ENCODE measurements at regions not wholly inside any gene's neighbourhood (a gene's known extent, or its start where the extent isn't known, plus 50 kb on each side); places are given as distances from the start of the nearest gene placed in this dataset.
"Not testable (repeated sequence)": the region's sequence is repeated elsewhere in the genome, so short reads cannot be mapped to it uniquely, and the experiment has no call there.

DNA sequence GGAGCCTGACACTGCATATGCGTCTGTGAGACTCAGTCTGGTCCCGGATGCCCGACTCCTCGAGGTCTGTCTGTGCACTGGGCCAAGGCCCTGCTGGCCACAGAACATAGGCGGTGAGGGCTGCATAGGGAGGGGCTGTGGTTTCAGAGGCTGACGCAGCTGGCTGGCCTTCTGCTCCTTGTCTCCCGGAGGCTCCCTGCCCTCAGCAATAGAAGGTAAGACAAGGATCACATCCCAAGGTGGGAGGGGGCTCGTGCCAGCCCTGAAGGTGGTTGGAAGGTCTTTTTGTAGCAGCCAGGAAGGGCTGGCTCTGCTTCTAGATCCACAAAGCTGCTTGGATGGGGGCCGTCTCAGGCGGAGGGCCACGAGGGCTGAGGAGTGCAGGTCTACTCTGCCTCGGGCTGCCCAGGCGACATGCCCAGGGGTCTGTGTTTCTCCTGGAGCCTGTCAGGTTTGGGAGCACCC is 239.8 kb upstream of the SULF2 start:
- no peaks in the 10 kb centered on the region for H3K27me3 ChIP-seq (ENCODE audit: insufficient read depth, poor library complexity, severe bottlenecking)
- TF ChIP-seq, protein P1, sequence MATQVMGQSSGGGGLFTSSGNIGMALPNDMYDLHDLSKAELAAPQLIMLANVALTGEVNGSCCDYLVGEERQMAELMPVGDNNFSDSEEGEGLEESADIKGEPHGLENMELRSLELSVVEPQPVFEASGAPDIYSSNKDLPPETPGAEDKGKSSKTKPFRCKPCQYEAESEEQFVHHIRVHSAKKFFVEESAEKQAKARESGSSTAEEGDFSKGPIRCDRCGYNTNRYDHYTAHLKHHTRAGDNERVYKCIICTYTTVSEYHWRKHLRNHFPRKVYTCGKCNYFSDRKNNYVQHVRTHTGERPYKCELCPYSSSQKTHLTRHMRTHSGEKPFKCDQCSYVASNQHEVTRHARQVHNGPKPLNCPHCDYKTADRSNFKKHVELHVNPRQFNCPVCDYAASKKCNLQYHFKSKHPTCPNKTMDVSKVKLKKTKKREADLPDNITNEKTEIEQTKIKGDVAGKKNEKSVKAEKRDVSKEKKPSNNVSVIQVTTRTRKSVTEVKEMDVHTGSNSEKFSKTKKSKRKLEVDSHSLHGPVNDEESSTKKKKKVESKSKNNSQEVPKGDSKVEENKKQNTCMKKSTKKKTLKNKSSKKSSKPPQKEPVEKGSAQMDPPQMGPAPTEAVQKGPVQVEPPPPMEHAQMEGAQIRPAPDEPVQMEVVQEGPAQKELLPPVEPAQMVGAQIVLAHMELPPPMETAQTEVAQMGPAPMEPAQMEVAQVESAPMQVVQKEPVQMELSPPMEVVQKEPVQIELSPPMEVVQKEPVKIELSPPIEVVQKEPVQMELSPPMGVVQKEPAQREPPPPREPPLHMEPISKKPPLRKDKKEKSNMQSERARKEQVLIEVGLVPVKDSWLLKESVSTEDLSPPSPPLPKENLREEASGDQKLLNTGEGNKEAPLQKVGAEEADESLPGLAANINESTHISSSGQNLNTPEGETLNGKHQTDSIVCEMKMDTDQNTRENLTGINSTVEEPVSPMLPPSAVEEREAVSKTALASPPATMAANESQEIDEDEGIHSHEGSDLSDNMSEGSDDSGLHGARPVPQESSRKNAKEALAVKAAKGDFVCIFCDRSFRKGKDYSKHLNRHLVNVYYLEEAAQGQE (IDR thresholded peaks at IDR 0.05; ENCODE audit: insufficient replicate concordance, low read depth) = no peak
- TF ChIP-seq POLR2AphosphoS5 (IDR thresholded peaks at IDR 0.05; ENCODE audit: low read depth) = no peak
- TF ChIP-seq, protein P2, sequence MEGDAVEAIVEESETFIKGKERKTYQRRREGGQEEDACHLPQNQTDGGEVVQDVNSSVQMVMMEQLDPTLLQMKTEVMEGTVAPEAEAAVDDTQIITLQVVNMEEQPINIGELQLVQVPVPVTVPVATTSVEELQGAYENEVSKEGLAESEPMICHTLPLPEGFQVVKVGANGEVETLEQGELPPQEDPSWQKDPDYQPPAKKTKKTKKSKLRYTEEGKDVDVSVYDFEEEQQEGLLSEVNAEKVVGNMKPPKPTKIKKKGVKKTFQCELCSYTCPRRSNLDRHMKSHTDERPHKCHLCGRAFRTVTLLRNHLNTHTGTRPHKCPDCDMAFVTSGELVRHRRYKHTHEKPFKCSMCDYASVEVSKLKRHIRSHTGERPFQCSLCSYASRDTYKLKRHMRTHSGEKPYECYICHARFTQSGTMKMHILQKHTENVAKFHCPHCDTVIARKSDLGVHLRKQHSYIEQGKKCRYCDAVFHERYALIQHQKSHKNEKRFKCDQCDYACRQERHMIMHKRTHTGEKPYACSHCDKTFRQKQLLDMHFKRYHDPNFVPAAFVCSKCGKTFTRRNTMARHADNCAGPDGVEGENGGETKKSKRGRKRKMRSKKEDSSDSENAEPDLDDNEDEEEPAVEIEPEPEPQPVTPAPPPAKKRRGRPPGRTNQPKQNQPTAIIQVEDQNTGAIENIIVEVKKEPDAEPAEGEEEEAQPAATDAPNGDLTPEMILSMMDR (IDR thresholded peaks at IDR 0.05; ENCODE audit: insufficient read depth, low read length) = no peak
- no peak for TF ChIP-seq GABPA (IDR thresholded peaks at IDR 0.05; ENCODE audit: low read depth)
- no peak for TF ChIP-seq SPI1 (IDR thresholded peaks at IDR 0.05; ENCODE audit: borderline replicate concordance, low read depth)
- no peak overlapping the region for H3K4me3 ChIP-seq (replicated peaks; ENCODE audit: insufficient read depth, low read length)
- DNase-seq (ENCODE audit: low read depth in 1 of 2, low spot score in 1 of 2) = no peak
- no peak overlapping the region for H3K27ac ChIP-seq (replicated peaks)

DNA sequence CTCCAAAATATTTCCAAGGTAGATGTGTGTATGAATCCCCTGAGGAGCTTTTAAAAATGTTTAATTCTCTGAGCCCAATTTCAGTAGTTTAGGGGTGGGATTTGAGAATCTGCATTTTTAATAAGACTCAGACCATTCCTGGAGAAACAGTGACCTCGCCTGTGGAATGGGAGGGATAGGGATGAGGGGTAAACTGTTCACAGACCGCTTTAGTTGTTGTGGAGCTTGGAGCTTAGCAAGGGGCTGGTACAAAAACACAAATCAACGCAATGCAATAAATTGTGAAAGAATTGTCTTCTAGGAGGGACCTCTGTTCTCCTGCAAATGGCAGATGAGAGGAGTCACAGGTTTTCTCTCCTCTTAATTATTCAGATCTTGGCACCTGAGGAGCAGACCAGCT is 239.3 kb upstream of the SULF2 start:
- H3K27ac ChIP-seq (replicated peaks) = no peak overlapping the region
- no peak for DNase-seq (ENCODE audit: low read depth in 1 of 2, low spot score in 1 of 2)
- no peaks in the 10 kb centered on the region for H3K27me3 ChIP-seq (ENCODE audit: insufficient read depth, poor library complexity, severe bottlenecking)
- H3K4me3 ChIP-seq (replicated peaks; ENCODE audit: insufficient read depth, low read length) = no peak overlapping the region
- no peak for TF ChIP-seq SPI1 (IDR thresholded peaks at IDR 0.05; ENCODE audit: borderline replicate concordance, low read depth)

DNA sequence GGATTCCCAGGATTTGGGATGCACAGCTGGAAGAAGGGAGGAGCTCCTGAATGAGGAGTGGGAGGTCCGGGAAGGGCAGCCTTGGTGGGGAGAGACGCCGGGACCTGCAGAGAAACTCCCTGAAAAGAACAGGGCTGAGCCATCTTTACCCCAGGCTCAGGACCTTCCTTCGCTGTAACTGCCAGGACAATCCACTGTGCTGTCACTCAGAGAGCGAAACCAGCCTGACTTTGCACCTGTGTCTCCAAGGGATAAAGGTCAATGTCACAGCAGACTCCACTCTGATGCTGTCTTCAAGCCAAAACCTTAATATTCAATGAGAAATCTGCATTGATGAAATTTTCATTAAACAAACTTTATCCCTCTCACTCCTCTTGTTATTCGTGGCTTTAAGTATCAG is 235.4 kb upstream of the SULF2 start:
- not testable (repeated sequence) for DNase-seq (ENCODE audit: low read depth in 1 of 2, low spot score in 1 of 2); H3K4me3 ChIP-seq (replicated peaks; ENCODE audit: insufficient read depth, low read length); H3K27me3 ChIP-seq (ENCODE audit: insufficient read depth, poor library complexity, severe bottlenecking); H3K27ac ChIP-seq (replicated peaks)

DNA sequence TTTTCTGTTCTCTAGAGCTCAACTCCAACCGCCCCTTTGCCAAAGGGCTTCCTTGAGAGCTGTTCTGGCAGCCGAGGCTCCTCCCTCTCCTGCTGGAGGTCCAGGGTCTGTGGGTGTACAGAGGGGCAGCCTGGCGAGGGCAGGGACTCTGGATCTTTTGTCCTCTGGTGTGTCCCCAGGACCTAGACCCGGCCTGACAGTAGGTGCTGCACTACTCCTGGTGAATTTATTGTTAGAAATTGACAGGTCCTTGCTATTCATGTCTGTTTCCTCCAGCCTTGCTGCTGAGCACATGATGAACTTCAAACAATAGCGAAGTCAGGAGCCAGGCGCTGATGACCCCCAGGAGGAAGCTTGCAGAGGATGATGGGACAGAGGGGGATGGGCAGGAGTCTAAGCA is 234.7 kb upstream of the SULF2 start:
- DNase-seq (ENCODE audit: low read depth in 1 of 2, low spot score in 1 of 2) = no peak
- TF ChIP-seq POLR2AphosphoS5 (IDR thresholded peaks at IDR 0.05; ENCODE audit: low read depth) (no peak), SPI1 (IDR thresholded peaks at IDR 0.05; ENCODE audit: borderline replicate concordance, low read depth) (no peak), GABPA (IDR thresholded peaks at IDR 0.05; ENCODE audit: low read depth) (no peak)
- TF ChIP-seq, protein P2 (IDR thresholded peaks at IDR 0.05; ENCODE audit: insufficient read depth, low read length) = no peak
- TF ChIP-seq, protein P1 (IDR thresholded peaks at IDR 0.05; ENCODE audit: insufficient replicate concordance, low read depth) = no peak
- Histone ChIP-seq H3K27me3 (ENCODE audit: insufficient read depth, poor library complexity, severe bottlenecking) (no peaks in the 10 kb centered on the region), H3K27ac (replicated peaks) (no peak overlapping the region), H3K4me3 (replicated peaks; ENCODE audit: insufficient read depth, low read length) (no peak overlapping the region)

DNA sequence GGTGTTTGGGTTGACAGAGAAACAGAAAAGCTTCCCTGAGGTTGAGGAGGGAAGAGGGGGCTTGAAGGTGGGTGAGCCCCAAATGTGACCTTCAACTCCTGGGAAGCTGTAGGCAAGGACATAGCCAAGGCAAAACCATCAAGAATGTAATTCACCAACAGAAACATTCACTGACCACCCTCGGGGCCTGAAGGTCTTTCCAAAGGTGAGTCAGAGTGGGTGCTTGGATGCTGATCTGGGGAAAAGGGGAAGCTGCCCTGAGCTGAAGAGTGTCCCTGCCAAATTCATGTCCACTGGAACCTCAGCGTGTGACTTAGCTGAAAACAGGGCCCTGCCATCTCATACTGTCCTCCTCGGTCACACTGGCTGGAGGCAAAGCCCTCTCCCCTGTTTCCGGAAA is 234.2 kb upstream of the SULF2 start:
- no peak for TF ChIP-seq SPI1 (IDR thresholded peaks at IDR 0.05; ENCODE audit: borderline replicate concordance, low read depth)
- TF ChIP-seq, protein P2 (IDR thresholded peaks at IDR 0.05; ENCODE audit: insufficient read depth, low read length) = no peak
- no peak for TF ChIP-seq POLR2AphosphoS5 (IDR thresholded peaks at IDR 0.05; ENCODE audit: low read depth)
- TF ChIP-seq GABPA (IDR thresholded peaks at IDR 0.05; ENCODE audit: low read depth) = no peak
- TF ChIP-seq, protein P1 (IDR thresholded peaks at IDR 0.05; ENCODE audit: insufficient replicate concordance, low read depth) = no peak
- Histone ChIP-seq H3K27me3 (ENCODE audit: insufficient read depth, poor library complexity, severe bottlenecking) (no peaks in the 10 kb centered on the region), H3K4me3 (replicated peaks; ENCODE audit: insufficient read depth, low read length) (no peak overlapping the region), H3K27ac (replicated peaks) (no peak overlapping the region)
- DNase-seq (ENCODE audit: low read depth in 1 of 2, low spot score in 1 of 2) = no peak

DNA sequence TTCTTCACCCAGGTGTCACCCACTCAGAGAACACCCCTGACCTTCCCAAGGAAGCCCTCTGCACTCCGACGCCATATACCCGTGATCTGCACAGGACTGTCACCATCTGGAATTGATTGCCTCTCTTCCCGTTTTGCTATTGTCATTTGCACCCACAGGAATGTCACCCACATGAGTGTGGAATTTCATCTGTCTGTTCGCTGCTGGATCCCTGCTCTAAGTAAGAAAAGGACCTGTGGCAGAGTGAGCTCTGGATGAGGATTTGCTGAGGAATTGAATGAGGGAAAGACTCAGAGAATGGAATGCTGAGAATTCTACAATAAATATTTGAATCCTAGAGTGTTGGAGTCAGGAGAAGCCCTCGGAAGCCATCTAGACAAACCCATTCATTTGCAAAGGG is 233.6 kb upstream of the SULF2 start:
- not testable (repeated sequence) for DNase-seq (ENCODE audit: low read depth in 1 of 2, low spot score in 1 of 2); H3K4me3 ChIP-seq (replicated peaks; ENCODE audit: insufficient read depth, low read length); H3K27me3 ChIP-seq (ENCODE audit: insufficient read depth, poor library complexity, severe bottlenecking); H3K27ac ChIP-seq (replicated peaks)
